Dermis blood vessel endothelial cell (primary cell): ENCODE measurements at regions not wholly inside any gene's neighbourhood (a gene's known extent, or its start where the extent isn't known, plus 50 kb on each side); places are given as distances from the start of the nearest gene placed in this dataset.

Source experiments
- DNase-seq: peaks from one replicate; pipeline ENCODE4 v3.0.0; 2010

GRCh38 chr5:144582066-144582465 lies 411.4 kb downstream of the KCTD16 start:
- no peak for DNase-seq

- no peak for DNase-seq
These were observed 410.4 kb downstream of the KCTD16 start for GRCh38 chr5:144581044-144581443.

- no peak for DNase-seq
These were observed 407.0 kb downstream of the KCTD16 start for GRCh38 chr5:144577676-144578075.

GRCh38 chr5:144575736-144576135 lies 405.1 kb downstream of the KCTD16 start:
- no peak for DNase-seq

GRCh38 chr5:144567421-144567780 lies 396.7 kb downstream of the KCTD16 start:
- DNase-seq: no peak

GRCh38 chr5:144566747-144567420 lies 396.2 kb downstream of the KCTD16 start:
- no peak for DNase-seq

- DNase-seq: peak; percentile 4
These were observed 378.9 kb downstream of the KCTD16 start for GRCh38 chr5:144549580-144549979.

GRCh38 chr5:144548936-144549335 lies 378.3 kb downstream of the KCTD16 start:
- no peak for DNase-seq

GRCh38 chr5:144547098-144547499 lies 376.4 kb downstream of the KCTD16 start:
- DNase-seq: no peak

- DNase-seq: no peak
These were observed 368.2 kb downstream of the KCTD16 start for GRCh38 chr5:144538845-144539244.
